CD8-positive, alpha-beta memory T cell (primary cell): ENCODE measurements at regions not wholly inside any gene's neighbourhood (a gene's known extent, or its start where the extent isn't known, plus 50 kb on each side); places are given as distances from the start of the nearest gene placed in this dataset.

ENCODE experiments used
- CTCF ChIA-PET: fragments of 350-600 bp; sonication (Branson Sonifier 250); formaldehyde crosslinking; loops from one replicate; lab custom pipeline; 2021; ENCODE audit warnings: antibody characterized with exemption; lab: Charles Lee
- POLR2A ChIA-PET: fragments of 350-600 bp; sonication (Branson Sonifier 250); formaldehyde crosslinking; loops from one replicate; lab custom pipeline; 2021; ENCODE audit warnings: antibody characterized with exemption; lab: Charles Lee
- DNase-seq, 5 donors: peaks; one replicate each; pipeline versions ENCODE4 v3.0.0 to v3.0.0-alpha.2; 2020 to 2022; ENCODE audit warnings: mixed read lengths in 1 of 5
- H3K27ac ChIP-seq: one replicate; pipeline ENCODE4 v1.7.0; 2013; ENCODE audit warnings: low read depth, mild to moderate bottlenecking, low read length, moderate library complexity
- H3K27me3 ChIP-seq: 2 replicates; pipeline ENCODE4 v1.7.0; 2013; ENCODE audit warnings: low read length, mild to moderate bottlenecking; ENCODE audit not compliant: insufficient read depth, poor library complexity, severe bottlenecking
- H3K36me3 ChIP-seq: 2 replicates; pipeline ENCODE4 v1.7.0; 2013; ENCODE audit warnings: mild to moderate bottlenecking, low read length, moderate library complexity; ENCODE audit not compliant: insufficient read depth
- H3K4me1 ChIP-seq: 2 replicates; pipeline ENCODE4 v1.7.0; 2013; ENCODE audit warnings: mild to moderate bottlenecking, low read length, moderate library complexity; ENCODE audit not compliant: insufficient read depth
- H3K4me3 ChIP-seq: 2 replicates; pipeline ENCODE4 v1.7.0; 2013; ENCODE audit warnings: mild to moderate bottlenecking, low read length
- H3K9me3 ChIP-seq: 2 replicates; pipeline ENCODE4 v1.7.0; 2013; ENCODE audit warnings: mild to moderate bottlenecking, low read length
- H3K27ac Mint-ChIP-seq, 8 donors: one replicate each; pipeline ENCODE4 v1.8.0; 2020 to 2021; ENCODE audit warnings: mixed read lengths in 8 of 8, mild to moderate bottlenecking in 6 of 8, inconsistent platforms in 3 of 8, moderate library complexity in 3 of 8
- H3K27me3 Mint-ChIP-seq, 2 donors: one replicate each; pipeline ENCODE4 v1.8.0; 2020 to 2021; ENCODE audit warnings: mixed read lengths in 2 of 2, mild to moderate bottlenecking in 1 of 2, moderate library complexity in 1 of 2
- H3K36me3 Mint-ChIP-seq, 3 donors: one replicate each; pipeline ENCODE4 v1.8.0; 2020 to 2021; ENCODE audit warnings: mixed read lengths in 3 of 3, inconsistent platforms in 1 of 3, mild to moderate bottlenecking in 1 of 3
- H3K4me1 Mint-ChIP-seq, 3 donors: one replicate each; pipeline ENCODE4 v1.8.0; 2020 to 2021; ENCODE audit warnings: mixed read lengths in 3 of 3, inconsistent platforms in 1 of 3, mild to moderate bottlenecking in 1 of 3
- H3K4me3 Mint-ChIP-seq, 7 donors: one replicate each; pipeline ENCODE4 v1.8.0; 2020 to 2021; ENCODE audit warnings: mixed read lengths in 7 of 7, mild to moderate bottlenecking in 6 of 7, moderate library complexity in 4 of 7, inconsistent platforms in 2 of 7
- H3K9me3 Mint-ChIP-seq, 5 donors: one replicate each; pipeline ENCODE4 v1.8.0; 2020 to 2022; ENCODE audit warnings: mixed read lengths in 5 of 5, mild to moderate bottlenecking in 3 of 5, moderate library complexity in 2 of 5, inconsistent platforms in 1 of 5

DNA sequence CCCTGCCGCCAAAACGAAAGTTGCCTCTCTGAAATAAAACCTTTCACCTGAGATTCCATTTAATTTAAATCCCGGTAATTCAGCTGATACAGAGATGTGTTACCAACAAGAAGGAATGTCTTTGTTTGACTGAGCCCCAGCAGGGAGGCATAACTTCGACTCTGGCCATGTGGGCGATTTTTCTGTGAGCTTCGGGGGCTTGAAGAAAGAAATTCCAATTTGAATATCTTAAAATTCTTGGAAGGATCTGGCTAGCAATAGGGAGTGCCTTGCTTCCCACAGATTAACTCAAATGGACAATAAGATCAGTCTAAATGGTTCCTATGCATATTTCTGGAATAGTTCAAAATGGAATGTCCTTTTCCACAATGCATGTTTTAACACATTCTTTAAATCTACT is 252.5 kb upstream of the TMPO start:
- peaks cover 3 to 9% of the 10 kb centered on the region in 2 donors for H3K27me3 Mint-ChIP-seq
- ChIA-PET CTCF (no interaction called here), POLR2A (no interaction called here)
- no peak for DNase-seq
- H3K4me1 Mint-ChIP-seq = no peaks in the 10 kb centered on the region
- no peaks in the 10 kb centered on the region for H3K36me3 Mint-ChIP-seq
- H3K4me3 Mint-ChIP-seq = no peak overlapping the region
- Histone ChIP-seq H3K4me1 (no peaks in the 10 kb centered on the region), H3K27me3 (no peaks in the 10 kb centered on the region), H3K27ac (no peak overlapping the region), H3K36me3 (no peaks in the 10 kb centered on the region), H3K4me3 (no peak overlapping the region), H3K9me3 (no peaks in the 10 kb centered on the region)
- H3K27ac Mint-ChIP-seq = no peak overlapping the region
- H3K9me3 Mint-ChIP-seq = peaks cover 1 to 8% (median 2%) of the 10 kb centered on the region in 5 donors

DNA sequence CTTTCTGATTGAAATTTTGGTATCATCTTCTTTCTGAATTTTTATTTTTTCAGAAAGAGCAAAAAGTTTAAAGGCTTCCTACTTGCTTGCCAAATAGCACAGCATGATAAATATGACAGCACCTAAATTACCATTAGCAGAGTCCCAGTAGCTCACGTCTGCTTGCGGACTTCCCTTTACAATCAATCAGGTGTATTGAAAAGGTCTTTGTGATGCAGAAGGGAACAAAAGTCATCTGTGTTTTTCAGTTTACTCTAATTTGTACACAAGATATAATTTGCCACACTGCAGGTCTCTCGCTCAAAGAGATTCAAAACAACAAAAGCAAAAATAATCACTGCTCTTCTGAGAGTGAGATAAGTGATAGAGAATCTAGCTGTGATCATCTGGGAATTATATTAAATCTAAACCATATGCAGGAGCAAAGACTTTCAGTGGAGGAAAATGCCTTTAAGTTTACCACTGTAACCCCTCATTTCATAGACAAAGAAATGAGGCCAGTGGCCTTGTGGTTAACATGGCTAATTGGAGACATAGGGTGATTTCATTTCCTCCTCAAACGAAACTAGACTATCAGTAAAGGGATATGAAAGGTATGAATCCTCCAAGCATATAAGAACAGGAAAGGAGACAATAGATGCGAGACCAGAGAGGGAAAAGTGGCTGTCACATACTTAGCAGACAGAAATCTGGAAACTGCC is 240.8 kb upstream of the TMPO start:
- Histone ChIP-seq H3K27ac (no peak overlapping the region), H3K27me3 (no peaks in the 10 kb centered on the region), H3K36me3 (no peaks in the 10 kb centered on the region), H3K4me1 (no peaks in the 10 kb centered on the region), H3K9me3 (no peaks in the 10 kb centered on the region), H3K4me3 (no peak overlapping the region)
- Mint-ChIP-seq H3K9me3 (peaks cover 0 to 2% (median 0%) of the 10 kb centered on the region in 5 donors), H3K36me3 (no peaks in the 10 kb centered on the region), H3K4me1 (no peaks in the 10 kb centered on the region), H3K4me3 (no peak overlapping the region), H3K27me3 (peaks cover 1 to 2% of the 10 kb centered on the region in 2 donors), H3K27ac (no peak overlapping the region)
- DNase-seq = no peak
- POLR2A ChIA-PET = no interaction called here
- CTCF ChIA-PET = no interaction called here

DNA sequence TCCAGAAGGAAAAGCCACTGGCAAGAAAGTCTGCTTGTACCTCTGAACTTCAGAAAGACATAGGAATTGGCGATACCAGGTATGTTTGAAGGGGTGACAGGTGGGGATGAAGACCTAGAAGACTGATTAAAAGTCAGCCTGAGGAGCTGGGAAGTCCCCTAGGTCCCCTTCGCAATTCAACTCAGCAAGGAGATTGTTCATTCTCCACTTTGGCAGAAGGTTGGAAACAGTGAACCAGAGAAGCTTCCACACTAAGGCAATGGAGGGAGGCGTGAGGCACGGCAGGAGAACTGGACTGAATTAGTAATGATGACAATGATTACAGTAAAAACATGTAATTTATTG is 240.3 kb upstream of the TMPO start:
- H3K36me3 Mint-ChIP-seq = no peaks in the 10 kb centered on the region
- peaks cover 0 to 2% (median 0%) of the 10 kb centered on the region in 5 donors for H3K9me3 Mint-ChIP-seq
- no peak overlapping the region for H3K4me3 ChIP-seq
- H3K27me3 ChIP-seq = no peaks in the 10 kb centered on the region
- peaks cover 0 to 2% of the 10 kb centered on the region in 2 donors for H3K27me3 Mint-ChIP-seq
- ChIA-PET POLR2A (no interaction called here), CTCF (no interaction called here)
- DNase-seq = no peak
- no peaks in the 10 kb centered on the region for H3K4me1 ChIP-seq
- H3K36me3 ChIP-seq = no peaks in the 10 kb centered on the region
- H3K4me1 Mint-ChIP-seq = no peaks in the 10 kb centered on the region
- H3K27ac ChIP-seq = no peak overlapping the region
- no peak overlapping the region for H3K27ac Mint-ChIP-seq
- no peak overlapping the region for H3K4me3 Mint-ChIP-seq
- H3K9me3 ChIP-seq = no peaks in the 10 kb centered on the region

DNA sequence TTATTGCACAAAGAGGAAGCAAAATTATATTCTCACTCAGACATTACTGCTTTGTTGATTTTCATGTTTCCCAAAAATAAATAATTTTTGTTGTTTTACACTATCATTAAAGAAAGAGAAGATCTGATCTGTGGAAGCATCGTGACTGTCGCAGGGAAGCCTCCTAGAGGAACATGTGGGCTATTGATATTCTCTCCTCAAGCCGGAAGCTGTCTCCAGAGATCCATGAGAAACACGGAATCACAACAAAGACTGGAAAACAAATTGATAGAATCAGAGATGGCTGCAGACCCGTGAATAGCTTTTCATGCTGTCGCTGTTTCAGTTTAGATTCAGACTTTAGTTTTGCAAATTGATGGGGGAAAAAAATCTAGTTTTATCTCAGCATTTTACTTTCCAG is 235.2 kb upstream of the TMPO start:
- Histone ChIP-seq H3K4me1 (no peaks in the 10 kb centered on the region), H3K27me3 (no peaks in the 10 kb centered on the region), H3K36me3 (no peaks in the 10 kb centered on the region), H3K4me3 (no peak overlapping the region), H3K9me3 (no peaks in the 10 kb centered on the region), H3K27ac (no peak overlapping the region)
- H3K4me3 Mint-ChIP-seq = no peak overlapping the region
- CTCF ChIA-PET = no interaction called here
- peaks cover 3 to 19% of the 10 kb centered on the region in 2 donors for H3K27me3 Mint-ChIP-seq
- POLR2A ChIA-PET = no interaction called here
- no peak for DNase-seq
- no peaks in the 10 kb centered on the region for H3K36me3 Mint-ChIP-seq
- H3K9me3 Mint-ChIP-seq = peaks cover 0 to 3% (median 0%) of the 10 kb centered on the region in 5 donors
- no peaks in the 10 kb centered on the region for H3K4me1 Mint-ChIP-seq
- H3K27ac Mint-ChIP-seq = no peak overlapping the region

DNA sequence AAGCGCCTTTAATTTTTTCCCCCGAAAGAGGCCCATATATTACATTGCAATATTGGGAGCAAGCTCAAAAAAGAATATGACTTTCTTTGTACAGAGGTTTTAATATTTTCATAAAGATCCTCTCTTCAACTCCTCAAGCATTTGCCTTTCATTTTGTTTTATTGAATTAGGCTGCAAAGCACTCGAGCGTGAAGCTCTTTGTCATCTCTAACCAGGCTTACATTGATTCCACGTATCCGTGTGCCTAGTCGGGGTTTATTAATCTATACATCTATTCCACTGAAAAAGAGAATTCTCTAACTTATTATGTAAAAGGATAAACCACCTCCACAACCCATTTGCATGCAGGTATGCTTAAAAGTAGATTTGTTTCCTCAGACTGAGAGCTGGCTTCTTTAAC is 234.8 kb upstream of the TMPO start:
- Mint-ChIP-seq H3K36me3 (no peaks in the 10 kb centered on the region), H3K27me3 (peaks cover 3 to 21% of the 10 kb centered on the region in 2 donors), H3K27ac (no peak overlapping the region), H3K4me3 (no peak overlapping the region), H3K9me3 (peaks cover 0 to 3% (median 0%) of the 10 kb centered on the region in 5 donors), H3K4me1 (no peaks in the 10 kb centered on the region)
- H3K27ac ChIP-seq = no peak overlapping the region
- no peaks in the 10 kb centered on the region for H3K36me3 ChIP-seq
- ChIA-PET POLR2A (no interaction called here), CTCF (no interaction called here)
- DNase-seq = no peak
- no peaks in the 10 kb centered on the region for H3K27me3 ChIP-seq
- no peaks in the 10 kb centered on the region for H3K4me1 ChIP-seq
- H3K4me3 ChIP-seq = no peak overlapping the region
- no peaks in the 10 kb centered on the region for H3K9me3 ChIP-seq

DNA sequence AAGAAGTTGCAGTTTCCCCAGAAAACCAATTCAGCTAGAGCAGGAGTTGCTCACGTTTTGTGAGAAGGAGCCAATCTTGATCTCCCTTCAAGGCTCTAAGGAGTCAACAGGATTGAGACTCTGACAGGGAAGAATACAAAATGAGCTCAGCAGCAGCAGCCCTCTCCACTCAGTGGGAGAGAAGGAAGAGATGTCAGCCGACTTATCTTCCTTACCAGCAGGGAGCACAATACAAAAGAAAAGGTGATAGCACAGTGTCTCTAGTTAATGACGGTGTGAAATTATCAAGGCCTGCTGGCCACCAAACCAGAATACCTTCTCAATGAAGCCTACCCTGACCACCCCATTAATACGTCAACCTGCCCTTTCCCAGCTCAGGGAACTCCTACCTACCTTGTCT is 223.6 kb upstream of the TMPO start:
- Mint-ChIP-seq H3K27me3 (peaks cover 6 to 30% of the 10 kb centered on the region in 2 donors), H3K36me3 (no peaks in the 10 kb centered on the region), H3K9me3 (no peaks in the 10 kb centered on the region), H3K4me3 (no peak overlapping the region), H3K4me1 (no peaks in the 10 kb centered on the region), H3K27ac (no peak overlapping the region)
- peaks cover 3% of the 10 kb centered on the region for H3K27me3 ChIP-seq
- ChIA-PET POLR2A (no interaction called here), CTCF (no interaction called here)
- H3K4me1 ChIP-seq = no peaks in the 10 kb centered on the region
- H3K36me3 ChIP-seq = no peaks in the 10 kb centered on the region
- H3K27ac ChIP-seq = no peak overlapping the region
- no peaks in the 10 kb centered on the region for H3K9me3 ChIP-seq
- DNase-seq = no peak
- no peak overlapping the region for H3K4me3 ChIP-seq

DNA sequence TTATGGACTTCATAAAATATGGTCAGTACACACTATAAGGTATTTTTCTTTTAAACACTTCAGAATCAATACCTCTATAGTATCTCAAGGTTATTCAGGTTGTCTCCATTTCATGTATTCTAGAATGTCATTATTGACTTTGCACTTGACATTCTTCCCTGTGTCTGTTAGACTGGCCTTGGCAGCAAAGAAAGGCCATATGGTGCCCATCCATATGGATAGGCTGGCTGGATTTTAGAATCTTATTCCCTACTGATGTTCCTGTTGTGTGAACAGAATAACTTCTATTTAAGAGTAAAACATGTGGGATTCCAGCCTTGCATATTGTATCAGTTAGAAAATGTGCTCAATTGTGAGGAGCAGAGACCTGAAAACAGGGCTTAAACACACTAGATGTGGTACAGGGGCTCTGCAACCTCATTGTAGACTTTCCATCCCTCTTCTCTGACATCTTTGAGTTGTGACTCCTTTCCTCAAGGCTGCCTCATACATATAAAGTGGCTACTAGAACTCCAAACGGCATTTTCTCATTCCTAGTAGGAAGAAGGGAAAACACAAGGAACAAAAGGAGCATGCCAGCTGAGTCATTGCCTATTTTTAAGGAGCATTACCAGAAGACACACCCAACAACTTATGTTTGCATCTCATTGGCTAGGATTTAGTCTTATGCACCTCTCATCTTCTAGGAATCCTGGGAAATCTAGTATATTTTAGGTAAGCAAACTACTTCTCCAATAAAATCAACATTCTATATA is 221.2 kb upstream of the TMPO start:
- Histone ChIP-seq H3K27ac (no peak overlapping the region), H3K27me3 (peaks cover 3% of the 10 kb centered on the region), H3K4me1 (no peaks in the 10 kb centered on the region), H3K9me3 (no peaks in the 10 kb centered on the region), H3K36me3 (no peaks in the 10 kb centered on the region), H3K4me3 (no peak overlapping the region)
- Mint-ChIP-seq H3K4me1 (no peaks in the 10 kb centered on the region), H3K27ac (no peak overlapping the region), H3K27me3 (peaks cover 8 to 25% of the 10 kb centered on the region in 2 donors), H3K4me3 (no peak overlapping the region), H3K9me3 (no peaks in the 10 kb centered on the region), H3K36me3 (no peaks in the 10 kb centered on the region)
- no peak for DNase-seq
- CTCF ChIA-PET = no interaction called here
- POLR2A ChIA-PET = no interaction called here

DNA sequence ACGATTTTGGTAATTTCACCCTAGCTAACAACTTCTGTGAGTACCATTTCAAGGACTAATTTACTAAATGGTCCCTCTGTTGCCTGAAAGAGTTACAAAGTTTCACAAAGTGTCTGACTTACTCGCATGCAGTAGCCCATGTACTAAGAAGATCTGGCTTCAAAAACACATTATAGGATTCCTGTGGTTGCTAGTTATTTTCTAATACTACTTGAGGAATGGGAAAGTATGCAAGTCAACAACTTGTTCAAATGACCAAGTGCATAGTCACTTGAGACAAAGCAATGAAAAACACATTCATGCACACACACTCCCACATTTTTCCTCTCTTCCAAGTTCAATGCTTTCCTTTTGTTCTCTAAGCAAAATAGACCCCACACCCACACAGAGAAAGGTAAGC is 219.7 kb upstream of the TMPO start:
- CTCF ChIA-PET = no interaction called here
- DNase-seq = no peak
- Histone ChIP-seq H3K4me1 (no peaks in the 10 kb centered on the region), H3K36me3 (no peaks in the 10 kb centered on the region), H3K4me3 (no peak overlapping the region), H3K27ac (no peak overlapping the region), H3K27me3 (peaks cover 3% of the 10 kb centered on the region), H3K9me3 (no peaks in the 10 kb centered on the region)
- H3K4me1 Mint-ChIP-seq = no peaks in the 10 kb centered on the region
- H3K27ac Mint-ChIP-seq = no peak overlapping the region
- no peak overlapping the region for H3K4me3 Mint-ChIP-seq
- POLR2A ChIA-PET = no interaction called here
- peaks cover 8 to 22% of the 10 kb centered on the region in 2 donors for H3K27me3 Mint-ChIP-seq
- no peaks in the 10 kb centered on the region for H3K36me3 Mint-ChIP-seq
- H3K9me3 Mint-ChIP-seq = no peaks in the 10 kb centered on the region
